ENCODE measurements at regions not wholly inside any gene's neighbourhood (a gene's known extent, or its start where the extent isn't known, plus 50 kb on each side); places are given as distances from the start of the nearest gene placed in this dataset.

GRCh38 chr10:107901076-107901475 is 736.6 kb upstream of the SORCS1 start:
- TF ChIP-seq CTCF (conservative IDR thresholded peaks at IDR 0.05; ENCODE audit: low read depth, low read length) (no peak), USF2 (IDR thresholded peaks at IDR 0.05; ENCODE audit: low read depth, low read length) (no peak), SMC3 (IDR thresholded peaks at IDR 0.05; ENCODE audit: low read depth, low read length) (no peak), MAZ (IDR thresholded peaks at IDR 0.05; ENCODE audit: borderline replicate concordance, low read depth, low read length) (no peak), MAFK (IDR thresholded peaks at IDR 0.05; ENCODE audit: low read depth, low read length) (no peak), POLR2A (IDR thresholded peaks at IDR 0.05; ENCODE audit: low read depth, low read length) (no peak), NFE2L2 (IDR thresholded peaks at IDR 0.05; ENCODE audit: low read depth, low read length) (no peak), MXI1 (IDR thresholded peaks at IDR 0.05; ENCODE audit: borderline replicate concordance, low read depth, low read length) (no peak), ELK1 (IDR thresholded peaks at IDR 0.05; ENCODE audit: borderline replicate concordance, low read depth, low read length) (no peak), RAD21 (IDR thresholded peaks at IDR 0.05; ENCODE audit: low read length) (no peak), CEBPB (IDR thresholded peaks at IDR 0.05; ENCODE audit: low read depth, low read length) (no peak), RCOR1 (IDR thresholded peaks at IDR 0.05; ENCODE audit: insufficient replicate concordance, low read length) (no peak)

Data from IMR-90 (cell line).